CD14-positive monocyte (primary cell): ENCODE measurements at regions not wholly inside any gene's neighbourhood (a gene's known extent, or its start where the extent isn't known, plus 50 kb on each side); places are given as distances from the start of the nearest gene placed in this dataset.

Source experiments
- DNase-seq, 3 donors: peaks; one replicate each; pipeline ENCODE4 v3.0.0-alpha.2; 2011 to 2022
- H2AFZ ChIP-seq: 2 replicates; pipeline ENCODE4 v1.6.0; 2012; ENCODE audit warnings: mild to moderate bottlenecking, low read depth, low read length, inconsistent platforms; ENCODE audit not compliant: insufficient read depth, poor library complexity, severe bottlenecking
- H3K27ac ChIP-seq, 2 donors: 1 replicate in 1 of 2; 2 replicates in 1 of 2; pipeline ENCODE4 v1.5.1; 2012 to 2013; ENCODE audit warnings: low read length in 2 of 2, control low read depth in 1 of 2, inconsistent platforms in 1 of 2, low read depth in 1 of 2, mild to moderate bottlenecking in 1 of 2
- H3K27me3 ChIP-seq, 2 donors: one replicate each; pipeline versions ENCODE4 v1.6.0 to v1.6.1; 2011 to 2013; ENCODE audit warnings: low read length in 2 of 2; ENCODE audit not compliant: control insufficient read depth in 2 of 2, insufficient read depth in 2 of 2
- H3K36me3 ChIP-seq, 2 donors: replicated peaks in 1 of 2; 1 replicate in 1 of 2; 2 replicates in 1 of 2; pipeline versions ENCODE4 v1.5.1 to v1.6.1; 2012 to 2013; ENCODE audit warnings: low read length in 2 of 2, control low read depth in 1 of 2, inconsistent platforms in 1 of 2, mild to moderate bottlenecking in 1 of 2; ENCODE audit not compliant: insufficient read depth in 2 of 2, control insufficient read depth in 1 of 2
- H3K4me1 ChIP-seq, 2 donors: 1 replicate in 1 of 2; 2 replicates in 1 of 2; pipeline versions ENCODE4 v1.5.1 to v1.6.1; 2012 to 2013; ENCODE audit warnings: low read length in 2 of 2, control low read depth in 1 of 2, inconsistent platforms in 1 of 2, mild to moderate bottlenecking in 1 of 2, moderate library complexity in 1 of 2; ENCODE audit not compliant: insufficient read depth in 2 of 2, control insufficient read depth in 1 of 2
- H3K4me2 ChIP-seq: replicated peaks from 2 replicates; pipeline ENCODE3; 2012; ENCODE audit warnings: low read length, moderate library complexity, mild to moderate bottlenecking; ENCODE audit not compliant: poor library complexity, severe bottlenecking; ENCODE audit errors: extremely low read depth
- H3K4me3 ChIP-seq, 3 experiments: fragments of 200-600 bp in 1 of 3; sonication (generic) in 1 of 3; replicated peaks in 1 of 3; 1 replicate in 2 of 3; 2 replicates in 1 of 3; pipeline ENCODE4 v1.5.1; 2011 to 2013; ENCODE audit warnings: low read length in 3 of 3, mild to moderate bottlenecking in 3 of 3, control low read depth in 2 of 3, low read depth in 2 of 3, inconsistent platforms in 1 of 3, moderate library complexity in 1 of 3
- H3K79me2 ChIP-seq: 2 replicates; pipeline ENCODE4 v1.6.0; 2012; ENCODE audit warnings: mild to moderate bottlenecking, control low read depth, inconsistent platforms, low read length, moderate library complexity; ENCODE audit not compliant: insufficient read depth
- H3K9ac ChIP-seq: 2 replicates; pipeline ENCODE4 v1.6.0; 2017; ENCODE audit warnings: low read length, mild to moderate bottlenecking; ENCODE audit not compliant: insufficient read depth, poor library complexity, severe bottlenecking
- H3K9me3 ChIP-seq, 2 donors: replicated peaks in 1 of 2; 1 replicate in 1 of 2; 2 replicates in 1 of 2; pipeline versions ENCODE4 v1.5.1 to v1.6.1; 2012 to 2013; ENCODE audit warnings: low read length in 2 of 2, control low read depth in 1 of 2; ENCODE audit not compliant: control insufficient read depth in 1 of 2, insufficient read depth in 1 of 2
- H4K20me1 ChIP-seq: 2 replicates; pipeline ENCODE4 v1.6.0; 2012; ENCODE audit warnings: mild to moderate bottlenecking, low read length, control low read depth, moderate library complexity; ENCODE audit not compliant: insufficient read depth
- H3K27ac Mint-ChIP-seq, 7 donors: one replicate each; pipeline ENCODE4 v1.8.0; 2020; ENCODE audit warnings: mild to moderate bottlenecking in 7 of 7, mixed read lengths in 7 of 7, moderate library complexity in 6 of 7, inconsistent platforms in 2 of 7
- H3K27me3 Mint-ChIP-seq, 3 donors: one replicate each; pipeline ENCODE4 v1.8.0; 2021 to 2022; ENCODE audit warnings: low read depth in 3 of 3, mild to moderate bottlenecking in 3 of 3, mixed read lengths in 3 of 3, moderate library complexity in 3 of 3, inconsistent platforms in 1 of 3
- H3K36me3 Mint-ChIP-seq, 2 donors: one replicate each; pipeline ENCODE4 v1.8.0; 2020; ENCODE audit warnings: mixed read lengths in 2 of 2, inconsistent platforms in 1 of 2, mild to moderate bottlenecking in 1 of 2
- H3K4me1 Mint-ChIP-seq: one replicate; pipeline ENCODE4 v1.8.0; 2020; ENCODE audit warnings: mild to moderate bottlenecking, mixed read lengths
- H3K4me3 Mint-ChIP-seq, 2 donors: one replicate each; pipeline ENCODE4 v1.8.0; 2020; ENCODE audit warnings: mild to moderate bottlenecking in 2 of 2, mixed read lengths in 2 of 2, moderate library complexity in 1 of 2
- H3K9me3 Mint-ChIP-seq, 7 donors: one replicate each; pipeline ENCODE4 v1.8.0; 2020 to 2022; ENCODE audit warnings: mixed read lengths in 7 of 7, mild to moderate bottlenecking in 6 of 7, moderate library complexity in 6 of 7, inconsistent platforms in 2 of 7
- WGBS: methylation state at CpG from one replicate; pipeline ENCODE4 v1.1.5; 2013; ENCODE audit warnings: missing lambda C conversion rate; ENCODE audit not compliant: insufficient coverage; 5-methylcytosine and 5-hydroxymethylcytosine counted together
- intact Hi-C, 2 donors: fragments of 100-400 bp; cut with micrococcal nuclease; formaldehyde crosslinking; loops; one replicate each; pipeline versions ENCODE4 v1.15.0 to v1.15.1; 2023
- TF ChIP-seq, protein P1 (sequence below): fragments of 200-600 bp; IDR thresholded peaks from one replicate; pipeline ENCODE4 v1.8.0; 2022; ENCODE audit warnings: antibody characterized with exemption, mild to moderate bottlenecking

DNA sequence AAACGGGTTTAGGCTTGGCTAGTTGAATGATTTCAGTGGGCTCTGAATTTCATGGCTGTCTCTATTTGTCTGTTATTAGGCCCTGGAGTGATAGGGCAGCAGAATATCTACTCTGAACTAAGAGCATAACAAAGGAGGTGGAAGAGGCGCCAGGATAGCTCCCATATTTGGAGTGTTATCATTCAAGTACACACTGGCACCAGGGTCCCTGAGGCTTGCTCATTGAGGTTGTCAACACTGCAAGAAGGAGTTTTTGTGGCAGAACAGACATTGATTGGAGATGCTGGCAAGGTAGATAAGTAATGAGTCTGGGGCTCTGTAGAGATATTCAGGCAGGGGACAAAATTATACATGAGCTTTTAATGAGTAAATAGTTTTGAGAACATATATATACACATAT is 1748.4 kb downstream of the MRPL39 start:
- intact Hi-C loops, result no loop called here
- no peaks in the 10 kb centered on the region for H3K9me3 ChIP-seq
- no peak overlapping the region for H3K9ac ChIP-seq
- no peak overlapping the region for H3K4me3 Mint-ChIP-seq
- no peaks in the 10 kb centered on the region for H3K36me3 Mint-ChIP-seq
- peaks cover 0 to 2% (median 0%) of the 10 kb centered on the region in 7 donors for H3K9me3 Mint-ChIP-seq
- H3K4me1 ChIP-seq, result no peaks in the 10 kb centered on the region
- peaks cover 10% of the 10 kb centered on the region for H3K4me1 Mint-ChIP-seq
- no peak overlapping the region for H3K27ac Mint-ChIP-seq
- peaks cover 0 to 2% (median 2%) of the 10 kb centered on the region in 3 donors for H3K27me3 Mint-ChIP-seq
- H3K27ac ChIP-seq, result no peak overlapping the region
- TF ChIP-seq, protein P1, sequence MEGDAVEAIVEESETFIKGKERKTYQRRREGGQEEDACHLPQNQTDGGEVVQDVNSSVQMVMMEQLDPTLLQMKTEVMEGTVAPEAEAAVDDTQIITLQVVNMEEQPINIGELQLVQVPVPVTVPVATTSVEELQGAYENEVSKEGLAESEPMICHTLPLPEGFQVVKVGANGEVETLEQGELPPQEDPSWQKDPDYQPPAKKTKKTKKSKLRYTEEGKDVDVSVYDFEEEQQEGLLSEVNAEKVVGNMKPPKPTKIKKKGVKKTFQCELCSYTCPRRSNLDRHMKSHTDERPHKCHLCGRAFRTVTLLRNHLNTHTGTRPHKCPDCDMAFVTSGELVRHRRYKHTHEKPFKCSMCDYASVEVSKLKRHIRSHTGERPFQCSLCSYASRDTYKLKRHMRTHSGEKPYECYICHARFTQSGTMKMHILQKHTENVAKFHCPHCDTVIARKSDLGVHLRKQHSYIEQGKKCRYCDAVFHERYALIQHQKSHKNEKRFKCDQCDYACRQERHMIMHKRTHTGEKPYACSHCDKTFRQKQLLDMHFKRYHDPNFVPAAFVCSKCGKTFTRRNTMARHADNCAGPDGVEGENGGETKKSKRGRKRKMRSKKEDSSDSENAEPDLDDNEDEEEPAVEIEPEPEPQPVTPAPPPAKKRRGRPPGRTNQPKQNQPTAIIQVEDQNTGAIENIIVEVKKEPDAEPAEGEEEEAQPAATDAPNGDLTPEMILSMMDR, result no peak
- DNase-seq, result no peak
- H4K20me1 ChIP-seq, result no peaks in the 10 kb centered on the region
- WGBS, result 85% methylated on average over 2 of the region's 2 CpGs
- H3K27me3 ChIP-seq, result no peaks in the 10 kb centered on the region
- H3K4me2 ChIP-seq, result no peak overlapping the region
- no peak overlapping the region for H3K4me3 ChIP-seq
- H3K79me2 ChIP-seq, result no peaks in the 10 kb centered on the region
- no peaks in the 10 kb centered on the region for H3K36me3 ChIP-seq
- no peak overlapping the region for H2AFZ ChIP-seq

DNA sequence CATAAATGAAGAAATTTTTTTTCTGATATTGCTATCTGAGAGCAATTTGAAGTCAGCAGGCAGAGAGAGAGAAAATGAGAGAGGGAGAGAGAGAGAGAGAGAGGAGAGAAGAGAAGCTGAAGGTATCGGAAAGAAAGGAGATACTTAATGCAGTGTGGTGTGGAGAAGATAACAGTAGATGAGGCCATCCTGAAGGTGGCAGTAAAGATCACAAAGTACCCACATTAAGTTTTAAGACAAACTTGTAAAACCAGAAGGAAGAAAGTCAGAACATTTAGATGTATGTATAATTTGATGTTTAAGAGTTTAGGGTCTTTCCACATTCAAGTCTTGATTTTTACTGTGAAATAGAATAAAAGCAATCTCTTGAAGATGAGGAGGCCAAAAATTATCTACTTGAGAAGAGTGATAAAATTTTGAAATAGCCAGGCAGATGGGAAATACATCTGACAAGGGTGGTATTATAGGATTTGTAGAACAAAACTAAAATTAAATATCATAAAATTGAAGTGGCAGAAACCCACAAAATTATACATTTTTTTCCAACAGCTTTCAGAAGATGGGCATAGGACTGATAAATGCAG is 1753.4 kb downstream of the MRPL39 start:
- peaks cover 0 to 4% (median 0%) of the 10 kb centered on the region in 3 donors for H3K27me3 Mint-ChIP-seq
- Histone ChIP-seq H3K4me2 (no peak overlapping the region), H3K9me3 (no peaks in the 10 kb centered on the region), H3K4me3 (no peak overlapping the region), H4K20me1 (no peaks in the 10 kb centered on the region), H3K27me3 (no peaks in the 10 kb centered on the region), H3K27ac (no peak overlapping the region), H3K9ac (no peak overlapping the region), H3K79me2 (no peaks in the 10 kb centered on the region), H3K36me3 (no peaks in the 10 kb centered on the region), H2AFZ (no peak overlapping the region), H3K4me1 (no peaks in the 10 kb centered on the region)
- no CpG with 5 or more reads among the region's 1 CpG for WGBS
- DNase-seq, result no peak
- intact Hi-C loops, result no loop called here
- no peaks in the 10 kb centered on the region for H3K4me1 Mint-ChIP-seq
- no peak overlapping the region for H3K27ac Mint-ChIP-seq
- H3K4me3 Mint-ChIP-seq, result no peak overlapping the region
- H3K9me3 Mint-ChIP-seq, result no peaks in the 10 kb centered on the region
- TF ChIP-seq, protein P1, result peak; percentile 30
- H3K36me3 Mint-ChIP-seq, result no peaks in the 10 kb centered on the region
